HEK293T (cell line): ENCODE measurements at regions not wholly inside any gene's neighbourhood (a gene's known extent, or its start where the extent isn't known, plus 50 kb on each side); places are given as distances from the start of the nearest gene placed in this dataset.

ENCODE experiments used
- CTCF ChIA-PET: fragments of 350-600 bp; formaldehyde crosslinking; extraction: SDS; loops from one replicate; lab custom pipeline; 2021; ENCODE audit warnings: antibody characterized with exemption, inconsistent platforms; lab: Yijun Ruan, JAX
- POLR2A ChIA-PET: fragments of 350-600 bp; formaldehyde crosslinking; extraction: SDS; loops from one replicate; lab custom pipeline; 2020; ENCODE audit warnings: antibody characterized with exemption, inconsistent platforms; lab: Yijun Ruan, JAX
- DNase-seq: peaks from one replicate; pipeline ENCODE4 v3.0.0; 2012; ENCODE audit warnings: mixed read lengths; ENCODE audit errors: extremely low spot score
- ARNT ChIP-seq: fragments of 450-650 bp; IDR thresholded peaks from 2 replicates; pipeline ENCODE4 v1.6.1; 2017; ENCODE audit warnings: mild to moderate bottlenecking
- BHLHE40 ChIP-seq: fragments of 450-650 bp; IDR thresholded peaks from 2 replicates; pipeline ENCODE4 v1.6.1; 2016; ENCODE audit warnings: mild to moderate bottlenecking, moderate library complexity, borderline replicate concordance
- CTBP1 ChIP-seq: fragments of 450-650 bp; IDR thresholded peaks from 2 replicates; pipeline ENCODE4 v1.6.1; 2016; ENCODE audit warnings: borderline replicate concordance
- ELF4 ChIP-seq: fragments of 450-650 bp; IDR thresholded peaks from 2 replicates; pipeline ENCODE4 v1.6.1; 2017; ENCODE audit warnings: antibody characterized with exemption
- FOXA1 ChIP-seq: fragments of 450-650 bp; IDR thresholded peaks from 2 replicates; pipeline ENCODE4 v1.6.1; 2016; ENCODE audit warnings: mild to moderate bottlenecking
- FOXK2 ChIP-seq: fragments of 450-650 bp; IDR thresholded peaks from 2 replicates; pipeline ENCODE4 v1.6.1; 2016; ENCODE audit warnings: mild to moderate bottlenecking
- FOXM1 ChIP-seq: fragments of 450-650 bp; IDR thresholded peaks from 2 replicates; pipeline ENCODE4 v1.6.1; 2017; ENCODE audit warnings: mild to moderate bottlenecking, borderline replicate concordance
- HDGF ChIP-seq: fragments of 450-650 bp; IDR thresholded peaks from 2 replicates; pipeline ENCODE4 v1.6.1; 2017; ENCODE audit warnings: antibody characterized with exemption, borderline replicate concordance
- L3MBTL2 ChIP-seq: fragments of 450-650 bp; conservative IDR thresholded peaks from 2 replicates; pipeline ENCODE4 v1.6.1; 2016; ENCODE audit warnings: mild to moderate bottlenecking
- LEF1 ChIP-seq: fragments of 450-650 bp; IDR thresholded peaks from 2 replicates; pipeline ENCODE4 v1.6.1; 2017; ENCODE audit warnings: mild to moderate bottlenecking, borderline replicate concordance
- NFRKB ChIP-seq: fragments of 450-650 bp; IDR thresholded peaks from 2 replicates; pipeline ENCODE4 v1.6.1; 2016; ENCODE audit warnings: mild to moderate bottlenecking, moderate library complexity
- PKNOX1 ChIP-seq: fragments of 450-650 bp; IDR thresholded peaks from 2 replicates; pipeline ENCODE4 v1.6.1; 2016
- SP1 ChIP-seq: fragments of 450-650 bp; IDR thresholded peaks from 2 replicates; pipeline ENCODE4 v1.6.1; 2017
- SUZ12 ChIP-seq: fragments of 450-650 bp; IDR thresholded peaks from 2 replicates; pipeline ENCODE4 v1.6.1; 2016; ENCODE audit warnings: mild to moderate bottlenecking
- TARDBP ChIP-seq: fragments of 450-650 bp; IDR thresholded peaks from 2 replicates; pipeline ENCODE4 v1.6.1; 2016
- ZNF384 ChIP-seq: fragments of 450-650 bp; IDR thresholded peaks from 2 replicates; pipeline ENCODE4 v1.6.1; 2016

GRCh38 chr22:48250286-48250895, 1487.9 kb downstream of the TBC1D22A start:
- TF ChIP-seq NFRKB: no peak
- no peak for TF ChIP-seq CTBP1
- no peak for DNase-seq
- ChIA-PET POLR2A (no interaction called here), CTCF (no interaction called here)

GRCh38 chr22:48249713-48250268, 1487.3 kb downstream of the TBC1D22A start:
- CTCF ChIA-PET: no interaction called here
- POLR2A ChIA-PET: no interaction called here
- no peak for DNase-seq

GRCh38 chr22:48248901-48249455, 1486.5 kb downstream of the TBC1D22A start:
- ChIA-PET POLR2A (no interaction called here), CTCF (no interaction called here)
- no peak for DNase-seq
- TF ChIP-seq FOXA1 (no peak), ZNF384 (no peak), SUZ12 (no peak), TARDBP (no peak), LEF1 (no peak), PKNOX1 (no peak), SP1 (no peak)

More at GRCh38 chr22:48249713-48250268, 1487.3 kb downstream of the TBC1D22A start:
- TF ChIP-seq ELF4 (no peak), CTBP1 (no peak), TARDBP (no peak), ZNF384 (no peak), FOXK2 (no peak), SUZ12 (no peak), PKNOX1 (no peak), HDGF (no peak), NFRKB (no peak), ARNT (no peak), FOXM1 (no peak), LEF1 (no peak), SP1 (no peak), L3MBTL2 (no peak), BHLHE40 (no peak)

GRCh38 chr22:48247829-48248228, 1485.4 kb downstream of the TBC1D22A start:
- POLR2A ChIA-PET: no interaction called here
- TF ChIP-seq CTBP1: no peak
- no peak for TF ChIP-seq TARDBP
- no peak for TF ChIP-seq BHLHE40
- no peak for TF ChIP-seq PKNOX1
- TF ChIP-seq L3MBTL2: no peak
- no peak for TF ChIP-seq HDGF
- CTCF ChIA-PET: no interaction called here
- DNase-seq: no peak

- no peak for DNase-seq
- ChIA-PET POLR2A (no interaction called here), CTCF (no interaction called here)
- no peak for TF ChIP-seq FOXK2
- no peak for TF ChIP-seq L3MBTL2
- no peak for TF ChIP-seq ARNT
- TF ChIP-seq SUZ12: no peak
- TF ChIP-seq NFRKB: no peak
Measured at GRCh38 chr22:48245196-48245485, 1482.7 kb downstream of the TBC1D22A start.

GRCh38 chr22:48244388-48245195, 1482.1 kb downstream of the TBC1D22A start:
- TF ChIP-seq L3MBTL2 (no peak), PKNOX1 (no peak), ARNT (no peak), ZNF384 (no peak), NFRKB (no peak), BHLHE40 (no peak), LEF1 (no peak), CTBP1 (no peak)
- no peak for DNase-seq
- POLR2A ChIA-PET: no interaction called here
- CTCF ChIA-PET: no interaction called here
